Cardiac fibroblast (primary cell): ENCODE measurements at regions not wholly inside any gene's neighbourhood (a gene's known extent, or its start where the extent isn't known, plus 50 kb on each side); places are given as distances from the start of the nearest gene placed in this dataset.

Experiments
- DNase-seq, 2 donors: peaks; one replicate each; pipeline versions ENCODE4 v3.0.0 to v3.0.0-alpha.2; 2010; ENCODE audit warnings: low read depth in 2 of 2
- H3K4me3 ChIP-seq, 2 donors: replicated peaks in 1 of 2; 1 replicate in 1 of 2; 2 replicates in 1 of 2; pipeline ENCODE4 v1.5.1; 2011; ENCODE audit warnings: low read depth in 2 of 2, low read length in 2 of 2, mild to moderate bottlenecking in 2 of 2, moderate library complexity in 1 of 2
- TF ChIP-seq, protein P1 (sequence below): IDR thresholded peaks from one replicate; pipeline ENCODE4 v1.5.1; 2011; ENCODE audit warnings: low read depth, mild to moderate bottlenecking, low read length, inconsistent platforms

DNA sequence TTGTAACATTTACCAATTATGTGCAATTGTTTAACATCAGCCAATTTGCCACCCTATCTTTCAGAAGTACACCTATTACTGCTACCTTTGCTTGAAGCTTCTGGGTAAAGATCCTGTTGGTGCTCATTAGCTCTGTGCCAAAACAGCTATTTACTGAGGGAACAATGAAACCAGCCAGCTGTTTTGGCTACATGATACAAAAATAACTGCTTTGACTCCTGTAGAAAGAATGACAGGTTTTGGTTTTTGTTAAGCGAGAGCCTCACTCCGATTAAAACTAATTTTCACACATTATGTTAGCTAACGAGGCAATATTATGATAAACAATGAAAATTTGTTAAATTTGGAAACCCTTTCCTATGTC is 907.0 kb downstream of the EPHA4 start:
- no peak for DNase-seq
- no peak overlapping the region for H3K4me3 ChIP-seq
- TF ChIP-seq, protein P1, sequence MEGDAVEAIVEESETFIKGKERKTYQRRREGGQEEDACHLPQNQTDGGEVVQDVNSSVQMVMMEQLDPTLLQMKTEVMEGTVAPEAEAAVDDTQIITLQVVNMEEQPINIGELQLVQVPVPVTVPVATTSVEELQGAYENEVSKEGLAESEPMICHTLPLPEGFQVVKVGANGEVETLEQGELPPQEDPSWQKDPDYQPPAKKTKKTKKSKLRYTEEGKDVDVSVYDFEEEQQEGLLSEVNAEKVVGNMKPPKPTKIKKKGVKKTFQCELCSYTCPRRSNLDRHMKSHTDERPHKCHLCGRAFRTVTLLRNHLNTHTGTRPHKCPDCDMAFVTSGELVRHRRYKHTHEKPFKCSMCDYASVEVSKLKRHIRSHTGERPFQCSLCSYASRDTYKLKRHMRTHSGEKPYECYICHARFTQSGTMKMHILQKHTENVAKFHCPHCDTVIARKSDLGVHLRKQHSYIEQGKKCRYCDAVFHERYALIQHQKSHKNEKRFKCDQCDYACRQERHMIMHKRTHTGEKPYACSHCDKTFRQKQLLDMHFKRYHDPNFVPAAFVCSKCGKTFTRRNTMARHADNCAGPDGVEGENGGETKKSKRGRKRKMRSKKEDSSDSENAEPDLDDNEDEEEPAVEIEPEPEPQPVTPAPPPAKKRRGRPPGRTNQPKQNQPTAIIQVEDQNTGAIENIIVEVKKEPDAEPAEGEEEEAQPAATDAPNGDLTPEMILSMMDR, result no peak

DNA sequence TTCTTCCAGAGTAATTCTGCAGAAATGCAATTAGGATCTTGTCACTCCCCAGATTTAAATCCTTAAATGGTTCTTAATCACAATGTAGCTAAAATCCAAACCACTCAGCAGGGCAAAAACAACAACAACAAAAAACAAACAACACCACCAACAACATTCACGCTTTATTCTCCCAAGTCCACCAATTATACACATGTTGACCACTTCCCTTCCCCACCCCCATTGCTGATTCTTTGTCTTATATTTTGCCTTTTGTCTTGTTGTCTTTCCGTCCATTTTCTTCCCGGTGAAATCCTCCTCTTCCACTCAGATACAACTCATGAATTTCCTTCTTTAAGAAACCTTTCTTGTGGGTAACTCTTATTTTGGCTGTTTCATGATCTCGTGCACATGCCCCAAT is 902.8 kb downstream of the EPHA4 start:
- H3K4me3 ChIP-seq, result no peak overlapping the region
- no peak for DNase-seq
- TF ChIP-seq, protein P1, result no peak

DNA sequence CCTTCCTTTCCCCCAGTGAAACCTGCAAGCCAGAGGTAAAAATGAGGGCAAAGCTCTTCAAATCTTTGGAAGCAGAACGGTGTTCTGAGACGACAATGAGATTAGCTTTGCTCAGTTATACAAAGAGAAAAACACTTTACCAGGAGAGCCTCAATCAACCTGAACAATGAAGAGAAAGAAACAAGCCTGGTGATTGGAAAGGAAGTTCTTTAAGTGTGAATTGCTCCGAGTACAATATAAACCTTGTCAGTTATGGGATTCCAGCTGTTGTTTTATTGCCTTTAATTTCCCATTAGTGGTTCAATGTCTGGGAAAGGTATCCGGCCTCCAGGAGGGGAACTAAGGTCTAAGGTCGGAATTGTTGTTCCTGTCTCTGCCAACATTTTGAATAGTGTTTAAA is 901.6 kb downstream of the EPHA4 start:
- TF ChIP-seq, protein P1, result no peak
- no peak overlapping the region for H3K4me3 ChIP-seq

DNA sequence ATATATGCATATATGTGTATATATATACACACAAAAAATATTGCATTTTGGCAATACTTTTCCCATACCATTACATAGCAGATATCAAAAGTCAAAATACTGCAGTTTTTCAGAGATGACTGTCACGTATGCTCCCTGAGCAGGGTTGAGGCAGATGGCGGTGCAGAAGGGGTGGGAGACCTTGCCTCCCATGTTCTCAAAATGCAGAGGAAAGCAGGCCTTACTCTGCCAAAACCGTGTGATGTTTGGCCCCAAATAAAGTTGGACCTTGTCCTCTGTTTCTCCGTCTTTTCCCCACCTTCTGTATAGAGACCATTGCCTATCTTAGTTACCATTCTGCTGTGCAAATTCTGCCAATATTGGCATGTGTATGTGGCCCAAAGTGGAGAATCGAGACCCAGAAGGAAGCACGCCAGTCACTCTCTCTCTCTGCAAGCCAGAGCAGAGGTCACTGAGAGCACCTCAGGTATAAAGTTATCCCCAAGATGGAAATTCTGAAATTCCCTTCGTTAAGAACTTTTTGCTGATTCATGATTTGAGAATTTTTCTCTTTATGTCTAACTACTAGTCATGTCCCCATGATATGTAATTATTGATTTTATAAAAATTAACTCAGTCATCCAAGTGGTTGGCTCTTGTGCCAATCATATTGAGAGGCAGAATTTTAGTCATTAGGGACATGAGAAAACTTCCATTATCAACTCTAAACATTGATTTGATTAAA is 898.8 kb downstream of the EPHA4 start:
- no peak for DNase-seq
- TF ChIP-seq, protein P1, result no peak
- H3K4me3 ChIP-seq, result no peak overlapping the region

More for the DNA sequence above, 901.6 kb downstream of the EPHA4 start:
- DNase-seq, result no peak

DNA sequence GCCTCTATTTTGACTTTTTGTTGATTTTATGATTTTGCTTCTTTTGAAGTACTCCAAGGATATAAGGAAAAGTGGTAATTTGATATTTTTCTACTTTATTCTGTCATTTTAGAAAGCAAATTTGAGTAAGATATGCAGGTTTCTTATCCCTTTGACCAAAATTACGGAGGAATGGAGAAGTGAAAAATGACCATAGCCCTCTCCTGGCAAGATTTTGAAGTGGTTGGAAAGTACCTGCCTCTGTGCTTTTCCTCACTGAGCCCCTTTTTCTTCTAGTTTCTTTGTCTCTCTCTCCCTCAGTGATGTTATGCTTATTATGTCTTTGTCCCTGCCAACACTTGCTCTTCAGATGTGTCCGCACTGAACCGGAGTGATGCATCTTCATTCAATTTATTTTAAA is 898.1 kb downstream of the EPHA4 start:
- H3K4me3 ChIP-seq, result no peak overlapping the region
- no peak for DNase-seq
- TF ChIP-seq, protein P1, result no peak

DNA sequence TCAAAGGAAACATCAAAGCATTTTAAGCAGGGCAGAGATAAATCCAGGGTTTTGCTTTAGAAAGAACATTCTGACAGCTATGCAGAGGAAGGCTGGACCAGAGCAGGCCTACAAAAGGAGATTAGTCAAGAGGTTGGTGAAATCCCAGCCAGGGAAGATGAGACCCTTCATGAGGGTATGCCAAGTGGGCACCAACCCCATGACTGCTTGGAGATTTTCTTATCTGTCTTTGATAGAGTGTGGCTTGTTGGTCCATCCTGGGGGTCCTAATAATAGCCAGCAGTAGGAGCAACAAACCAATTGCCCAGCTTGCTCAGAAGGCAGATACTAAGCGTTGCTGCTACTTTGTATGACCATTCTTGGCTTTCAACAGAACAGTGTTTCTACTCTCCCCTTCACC is 895.4 kb downstream of the EPHA4 start:
- H3K4me3 ChIP-seq, result no peak overlapping the region
- TF ChIP-seq, protein P1, result no peak
- DNase-seq, result no peak

DNA sequence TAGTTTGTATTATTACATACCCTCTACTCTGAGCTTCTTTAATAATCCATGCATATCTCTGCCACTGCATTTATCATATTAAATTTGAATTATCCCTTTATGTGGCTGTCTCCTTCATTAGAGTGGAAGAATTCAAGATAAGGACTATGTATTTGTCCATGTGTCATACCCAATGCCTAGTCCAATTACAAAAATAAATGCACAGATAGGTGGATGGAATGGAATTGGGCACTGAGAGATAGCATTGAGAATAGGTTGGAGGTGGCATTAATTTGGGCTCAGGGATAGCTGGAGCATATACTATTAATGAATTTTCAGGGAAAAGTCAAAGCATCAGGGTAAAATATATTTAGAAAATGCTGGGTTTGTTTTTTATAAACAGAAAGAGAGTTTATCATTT is 893.2 kb downstream of the EPHA4 start:
- TF ChIP-seq, protein P1, result no peak
- H3K4me3 ChIP-seq, result no peak overlapping the region
- DNase-seq, result no peak
